Stomach smooth muscle (tissue), 2 donors: ENCODE measurements at regions not wholly inside any gene's neighbourhood (a gene's known extent, or its start where the extent isn't known, plus 50 kb on each side); places are given as distances from the start of the nearest gene placed in this dataset.

Source experiments
- H3K27ac ChIP-seq: one replicate; pipeline ENCODE4 v1.7.0; 2013; ENCODE audit warnings: mild to moderate bottlenecking, low read length, inconsistent platforms
- H3K27me3 ChIP-seq, 2 donors: one replicate each; pipeline ENCODE4 v1.7.0; 2013; ENCODE audit warnings: low read length in 2 of 2; ENCODE audit not compliant: insufficient read depth in 2 of 2, control insufficient read depth in 1 of 2
- H3K36me3 ChIP-seq, 2 donors: one replicate each; pipeline ENCODE4 v1.7.0; 2013; ENCODE audit warnings: low read length in 2 of 2; ENCODE audit not compliant: control insufficient read depth in 2 of 2, insufficient read depth in 2 of 2
- H3K4me1 ChIP-seq: one replicate; pipeline ENCODE4 v1.7.0; 2013; ENCODE audit warnings: low read length; ENCODE audit not compliant: control insufficient read depth, insufficient read depth
- H3K4me3 ChIP-seq, 2 donors: one replicate each; pipeline ENCODE4 v1.7.0; 2013; ENCODE audit warnings: low read length in 2 of 2
- H3K9ac ChIP-seq, 2 donors: one replicate each; pipeline ENCODE4 v1.7.0; 2013; ENCODE audit warnings: low read length in 2 of 2, mild to moderate bottlenecking in 1 of 2
- H3K9me3 ChIP-seq, 2 donors: one replicate each; pipeline ENCODE4 v1.7.0; 2013; ENCODE audit warnings: low read length in 2 of 2; ENCODE audit not compliant: control insufficient read depth in 2 of 2
- donor health status: healthy.
- donor health status: Pancreatic carcinoma.

DNA sequence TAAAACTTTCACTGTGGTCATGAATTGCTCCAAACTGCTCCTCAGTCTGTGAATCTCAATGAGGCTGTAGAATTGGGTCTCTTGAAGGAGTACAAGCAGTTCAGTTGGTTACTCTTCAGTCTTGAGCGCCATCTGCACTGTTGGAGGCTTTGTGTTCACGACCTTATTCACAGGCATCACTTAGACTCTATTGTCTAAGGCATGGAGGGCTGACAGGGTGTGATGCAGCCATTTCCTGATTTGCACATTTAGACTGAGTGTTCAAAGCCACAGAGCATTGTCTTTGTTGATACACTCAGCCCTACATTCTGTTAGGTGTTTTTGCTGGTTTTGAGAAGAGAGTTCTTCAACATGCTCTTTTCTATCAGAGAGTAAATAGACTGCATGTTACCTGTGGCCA lies 355.9 kb upstream of the RIOK2 start:
- Histone ChIP-seq H3K36me3 (no peaks in the 10 kb centered on the region), H3K4me1 (no peaks in the 10 kb centered on the region), H3K9ac (no peak overlapping the region), H3K27ac (no peak overlapping the region), H3K9me3 (no peaks in the 10 kb centered on the region), H3K27me3 (no peaks in the 10 kb centered on the region), H3K4me3 (no peak overlapping the region)

DNA sequence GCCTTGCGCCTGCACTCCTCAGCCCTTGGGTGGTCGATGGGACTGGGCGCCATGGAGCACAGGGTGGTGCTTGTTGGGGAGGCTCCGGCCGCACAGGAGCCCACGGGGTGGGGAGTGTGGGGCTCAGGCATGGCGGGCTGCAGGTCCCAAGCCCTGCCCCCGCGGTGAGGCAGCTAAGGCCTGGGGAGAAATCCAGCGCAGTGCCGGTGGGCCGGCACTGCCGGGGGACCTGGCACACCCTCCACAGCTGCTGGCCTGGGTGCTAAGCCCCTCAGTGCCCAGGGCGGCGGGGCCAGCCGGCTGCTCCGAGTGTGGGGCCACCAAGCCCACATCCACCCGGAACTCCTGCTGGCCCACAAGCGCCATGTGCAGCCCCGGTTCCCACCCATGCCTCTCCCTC lies 358.8 kb upstream of the RIOK2 start:
- H3K4me3 ChIP-seq = no peak overlapping the region
- no peaks in the 10 kb centered on the region for H3K4me1 ChIP-seq
- H3K27me3 ChIP-seq = no peaks in the 10 kb centered on the region

GRCh38 chr5:97542469-97542868 lies 359.4 kb upstream of the RIOK2 start:
- no peak overlapping the region for H3K9ac ChIP-seq
- no peaks in the 10 kb centered on the region for H3K4me1 ChIP-seq
- H3K27ac ChIP-seq = no peak overlapping the region
- H3K36me3 ChIP-seq = no peaks in the 10 kb centered on the region
- no peak overlapping the region for H3K4me3 ChIP-seq
- H3K9me3 ChIP-seq = no peaks in the 10 kb centered on the region
- no peaks in the 10 kb centered on the region for H3K27me3 ChIP-seq

More for the DNA sequence above, 358.8 kb upstream of the RIOK2 start:
- Histone ChIP-seq H3K36me3 (no peaks in the 10 kb centered on the region), H3K27ac (no peak overlapping the region), H3K9ac (no peak overlapping the region), H3K9me3 (no peaks in the 10 kb centered on the region)

DNA sequence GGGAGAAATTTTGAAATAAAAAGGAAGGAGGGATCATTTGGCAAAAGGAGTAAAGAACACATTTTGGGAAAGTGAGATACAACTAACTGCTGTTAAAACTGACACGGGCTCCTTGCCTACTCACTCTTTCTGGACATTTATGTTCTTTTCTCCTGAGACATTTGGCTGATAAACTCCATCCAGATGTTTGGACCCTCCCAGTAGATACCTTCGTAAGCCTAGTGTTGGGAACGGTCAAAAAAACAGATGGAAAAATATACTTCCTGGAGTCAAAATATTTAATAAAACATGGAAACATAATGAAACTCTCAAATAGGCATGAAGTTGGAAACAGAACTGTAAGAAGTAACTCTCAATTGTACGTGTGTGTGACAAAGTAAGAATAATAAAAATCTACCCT lies 360.1 kb upstream of the RIOK2 start:
- Histone ChIP-seq H3K27me3 (no peaks in the 10 kb centered on the region), H3K9ac (no peak overlapping the region), H3K4me1 (no peaks in the 10 kb centered on the region), H3K36me3 (no peaks in the 10 kb centered on the region), H3K27ac (no peak overlapping the region), H3K4me3 (no peak overlapping the region), H3K9me3 (no peaks in the 10 kb centered on the region)

DNA sequence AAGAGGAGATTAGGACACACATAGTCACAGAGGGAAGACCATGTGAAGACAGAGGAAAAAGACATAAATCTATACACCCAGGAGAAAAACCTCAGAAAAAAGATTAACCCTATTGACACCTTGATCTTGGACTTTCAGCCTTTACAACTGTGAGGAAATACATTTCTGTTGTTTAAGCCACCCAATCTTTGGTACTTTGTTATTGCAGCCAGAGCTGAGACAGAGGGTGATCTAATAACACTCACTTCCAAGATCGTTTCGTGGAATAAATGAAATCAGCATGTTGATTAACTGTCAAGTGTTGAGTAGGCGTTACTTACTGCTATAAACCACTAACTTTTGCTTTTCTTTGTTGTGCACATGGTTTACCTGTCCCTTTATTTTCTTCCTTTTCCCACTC lies 361.2 kb upstream of the RIOK2 start:
- Histone ChIP-seq H3K9ac (no peak overlapping the region), H3K27me3 (no peaks in the 10 kb centered on the region), H3K4me1 (no peaks in the 10 kb centered on the region), H3K27ac (no peak overlapping the region), H3K36me3 (no peaks in the 10 kb centered on the region), H3K9me3 (no peaks in the 10 kb centered on the region), H3K4me3 (no peak overlapping the region)

DNA sequence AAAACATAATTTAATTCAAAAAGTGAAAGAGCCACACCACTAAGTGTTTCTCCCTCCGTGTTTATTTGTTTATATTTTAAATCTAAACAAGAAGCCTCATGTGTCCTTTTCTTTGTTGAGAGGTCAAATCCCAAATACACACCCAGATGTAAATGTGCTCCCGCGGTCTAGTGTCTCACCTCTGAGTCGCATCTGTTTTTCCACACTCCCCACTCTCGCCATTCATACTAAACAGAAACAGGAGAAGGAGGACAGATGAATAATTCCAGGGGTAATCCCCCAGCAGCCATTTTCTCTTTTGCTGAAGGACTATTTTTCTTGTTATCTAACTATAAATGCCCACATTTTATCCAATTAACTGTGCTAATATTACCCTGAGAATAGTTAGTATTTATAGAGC lies 361.6 kb upstream of the RIOK2 start:
- no peaks in the 10 kb centered on the region for H3K36me3 ChIP-seq
- H3K9ac ChIP-seq = no peak overlapping the region
- no peaks in the 10 kb centered on the region for H3K4me1 ChIP-seq
- no peaks in the 10 kb centered on the region for H3K9me3 ChIP-seq
- H3K4me3 ChIP-seq = no peak overlapping the region
- H3K27me3 ChIP-seq = no peaks in the 10 kb centered on the region
- no peak overlapping the region for H3K27ac ChIP-seq

- Histone ChIP-seq H3K27me3 (no peaks in the 10 kb centered on the region), H3K36me3 (no peaks in the 10 kb centered on the region), H3K27ac (no peak overlapping the region), H3K4me3 (no peak overlapping the region), H3K9me3 (no peaks in the 10 kb centered on the region), H3K4me1 (no peaks in the 10 kb centered on the region), H3K9ac (no peak overlapping the region)
Observed at GRCh38 chr5:97545446-97545845, 362.4 kb upstream of the RIOK2 start.

DNA sequence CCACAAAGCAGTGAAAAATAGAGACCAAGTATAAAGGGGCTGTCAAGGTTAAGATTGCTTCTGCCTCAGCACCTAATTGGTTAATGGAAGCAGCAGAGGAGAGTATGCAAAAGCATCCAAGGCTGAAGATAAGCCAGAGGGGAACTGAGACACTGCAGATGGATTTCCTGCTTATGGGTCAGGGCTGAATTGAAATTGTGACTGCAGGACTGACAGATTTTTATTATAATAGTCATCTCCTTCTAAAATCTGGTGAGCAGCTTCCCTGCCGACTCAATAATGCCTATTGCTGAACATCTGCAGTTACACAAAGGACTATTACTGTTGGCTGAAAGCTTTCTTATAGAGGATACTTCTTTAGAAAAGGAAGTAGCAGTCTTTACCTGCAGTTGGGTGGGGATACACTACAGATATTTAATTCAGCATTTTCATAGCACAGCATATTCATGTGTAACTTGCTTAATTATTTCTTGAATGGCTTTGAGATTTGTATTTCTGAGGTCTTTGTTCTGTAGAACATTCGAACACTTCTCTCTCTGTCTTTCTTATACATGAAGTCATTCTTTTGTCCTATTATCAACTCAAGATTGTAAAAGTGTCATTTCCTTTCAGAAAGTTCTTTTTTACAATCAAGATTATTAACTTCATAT lies 363.0 kb upstream of the RIOK2 start:
- H3K4me3 ChIP-seq = no peak overlapping the region
- no peaks in the 10 kb centered on the region for H3K4me1 ChIP-seq

DNA sequence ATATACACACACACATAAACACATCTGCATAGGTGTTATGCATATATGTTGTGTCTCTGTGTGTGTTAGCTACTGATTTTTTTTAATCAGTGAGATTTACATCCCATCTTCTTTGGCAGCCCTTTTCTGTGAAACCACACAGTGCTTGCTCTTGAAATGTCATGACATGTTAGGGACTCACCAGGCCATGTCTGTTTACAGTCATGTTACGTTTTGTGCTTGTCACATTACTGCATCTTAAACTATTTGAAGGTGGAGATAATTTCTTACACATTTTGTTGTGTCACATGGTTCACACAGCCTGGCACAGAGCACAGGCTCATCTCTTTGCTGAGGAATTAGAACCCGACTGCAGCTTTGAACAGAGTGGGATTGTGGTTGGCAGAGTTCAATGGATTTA lies 364.4 kb upstream of the RIOK2 start:
- no peak overlapping the region for H3K9ac ChIP-seq
- no peaks in the 10 kb centered on the region for H3K27me3 ChIP-seq
- no peaks in the 10 kb centered on the region for H3K9me3 ChIP-seq
- H3K27ac ChIP-seq = no peak overlapping the region
- H3K4me3 ChIP-seq = no peak overlapping the region
- no peaks in the 10 kb centered on the region for H3K4me1 ChIP-seq
- H3K36me3 ChIP-seq = no peaks in the 10 kb centered on the region

More for the DNA sequence above, 363.0 kb upstream of the RIOK2 start:
- Histone ChIP-seq H3K27ac (no peak overlapping the region), H3K9me3 (no peaks in the 10 kb centered on the region), H3K9ac (no peak overlapping the region), H3K36me3 (no peaks in the 10 kb centered on the region), H3K27me3 (no peaks in the 10 kb centered on the region)

DNA sequence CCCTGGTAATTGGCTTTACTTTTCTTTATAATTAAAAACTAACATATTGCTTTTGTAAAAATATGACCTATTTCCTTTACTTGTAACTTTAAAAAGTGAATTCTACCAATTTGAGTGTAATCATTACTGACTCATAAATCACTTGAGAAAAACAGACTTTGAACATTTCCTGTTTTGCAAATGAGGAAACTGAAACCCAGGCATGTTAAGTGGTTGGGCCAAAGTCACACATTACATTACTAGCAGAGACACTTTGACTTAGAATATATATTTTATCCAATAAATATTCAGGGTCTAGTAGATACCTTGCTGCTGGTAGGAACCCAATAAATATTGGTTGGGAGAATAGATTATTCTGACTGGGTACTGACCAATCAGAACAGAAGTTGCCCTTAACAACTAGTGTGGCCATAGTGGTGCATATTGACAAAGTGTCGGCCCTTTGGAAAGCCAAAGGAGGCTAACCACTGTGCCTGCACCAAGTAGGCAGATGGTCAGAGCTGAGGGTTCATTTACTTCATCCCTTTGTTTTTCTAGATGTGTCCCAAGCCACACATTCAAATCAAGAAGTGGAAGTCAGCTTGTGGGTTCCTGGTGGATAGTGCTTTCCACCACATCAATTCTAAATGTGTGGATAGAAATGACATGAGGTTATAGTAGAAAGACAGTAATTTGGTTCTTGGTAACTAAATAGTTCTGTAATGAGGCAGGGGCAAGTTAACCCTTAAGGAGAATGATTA lies 365.1 kb upstream of the RIOK2 start:
- no peaks in the 10 kb centered on the region for H3K36me3 ChIP-seq
- no peaks in the 10 kb centered on the region for H3K9me3 ChIP-seq
- H3K27ac ChIP-seq = no peak overlapping the region

DNA sequence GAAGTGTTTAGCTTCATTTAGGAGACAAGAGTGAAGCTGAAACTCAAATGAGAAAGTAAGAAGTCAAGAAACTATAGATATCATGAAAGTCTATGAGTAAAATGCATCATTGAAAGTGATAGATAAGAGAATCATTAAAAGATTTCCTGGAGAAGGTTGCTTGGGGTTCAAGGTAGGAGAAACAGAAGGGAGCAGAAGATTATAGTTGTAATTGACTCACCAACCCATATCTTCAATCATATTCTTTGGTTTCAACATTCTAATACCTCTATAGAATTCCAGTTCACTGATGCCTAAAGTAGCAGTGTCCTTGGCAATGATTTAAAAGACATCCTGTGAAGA lies 365.7 kb upstream of the RIOK2 start:
- H3K9me3 ChIP-seq = no peaks in the 10 kb centered on the region
- H3K4me1 ChIP-seq = no peaks in the 10 kb centered on the region
- no peaks in the 10 kb centered on the region for H3K36me3 ChIP-seq
- H3K27ac ChIP-seq = no peak overlapping the region
- H3K9ac ChIP-seq = no peak overlapping the region
- no peaks in the 10 kb centered on the region for H3K27me3 ChIP-seq
- no peak overlapping the region for H3K4me3 ChIP-seq

More for the DNA sequence above, 365.1 kb upstream of the RIOK2 start:
- Histone ChIP-seq H3K9ac (no peak overlapping the region), H3K4me1 (no peaks in the 10 kb centered on the region), H3K27me3 (no peaks in the 10 kb centered on the region), H3K4me3 (no peak overlapping the region)
